Activated T-cell treated with anti-CD3 and anti-CD28 coated beads, Interleukin-2, amount 50 U/mL, for 4 hours (primary cell): ENCODE measurements at regions not wholly inside any gene's neighbourhood (a gene's known extent, or its start where the extent isn't known, plus 50 kb on each side); places are given as distances from the start of the nearest gene placed in this dataset.

Source experiments
- ATAC-seq, 2 donors: fragments of 200-7000 bp; cut with Tn5 transposase; one replicate each; pipeline ENCODE4 v1.10.0; 2021
- DNase-seq: peaks from one replicate; pipeline ENCODE4 v3.0.0-alpha.2; 2020
- H3K27me3 Mint-ChIP-seq: one replicate; pipeline ENCODE4 v1.8.0; 2021; ENCODE audit warnings: low read depth, mixed read lengths
- H3K36me3 Mint-ChIP-seq: one replicate; pipeline ENCODE4 v1.8.0; 2022; ENCODE audit warnings: mixed read lengths; ENCODE audit not compliant: insufficient read depth
- H3K4me1 Mint-ChIP-seq: one replicate; pipeline ENCODE4 v1.8.0; 2021; ENCODE audit warnings: low read depth, mixed read lengths
- H3K4me3 Mint-ChIP-seq: one replicate; pipeline ENCODE4 v1.8.0; 2021; ENCODE audit warnings: mild to moderate bottlenecking, moderate library complexity, mixed read lengths
- H3K9me3 Mint-ChIP-seq: one replicate; pipeline ENCODE4 v1.8.0; 2021; ENCODE audit warnings: mixed read lengths

DNA sequence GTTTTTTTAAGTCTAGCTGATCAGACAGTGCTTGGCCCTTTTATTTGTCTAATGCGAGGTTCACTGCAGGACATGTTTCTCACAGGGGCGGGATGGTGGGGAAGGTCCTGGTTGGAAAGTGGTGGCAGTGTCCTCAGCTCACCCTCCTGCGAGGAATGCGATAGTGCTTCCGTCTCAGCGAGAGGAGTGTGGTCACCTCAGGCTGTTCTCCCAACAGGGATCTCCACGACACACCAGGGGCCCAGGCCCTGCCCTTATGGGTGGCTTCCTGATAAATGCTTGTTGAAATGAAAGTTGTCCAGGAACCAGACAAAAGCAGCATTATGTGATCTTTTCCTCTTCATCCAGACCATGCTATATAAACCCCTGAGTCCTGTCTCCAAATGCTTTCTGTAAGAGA lies 70.1 kb downstream of the BOLA3 start:
- no peak overlapping the region for H3K4me3 Mint-ChIP-seq
- no peak for ATAC-seq
- H3K4me1 Mint-ChIP-seq = peaks cover 4% of the 10 kb centered on the region
- H3K36me3 Mint-ChIP-seq = peaks cover 35% of the 10 kb centered on the region
- no peaks in the 10 kb centered on the region for H3K9me3 Mint-ChIP-seq
- no peaks in the 10 kb centered on the region for H3K27me3 Mint-ChIP-seq
- no peak for DNase-seq

DNA sequence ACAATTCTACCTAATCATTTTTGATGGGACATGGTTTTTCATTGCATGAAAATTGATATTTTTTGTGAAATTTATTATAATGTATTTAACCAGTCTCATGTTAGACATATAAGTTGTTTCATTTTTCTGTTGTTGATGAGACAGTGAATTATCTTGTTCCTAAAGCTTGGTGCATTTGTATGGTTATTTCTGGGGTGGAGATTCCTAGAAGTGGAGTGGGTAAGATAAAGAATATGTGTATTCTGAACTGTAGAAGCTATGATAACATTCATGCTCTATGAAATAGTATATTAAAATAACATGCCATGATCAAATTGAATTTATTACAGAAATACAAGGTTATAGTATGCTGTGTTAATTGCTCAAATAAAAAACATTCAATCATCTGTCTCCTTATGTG lies 69.2 kb downstream of the BOLA3 start:
- no peak for DNase-seq
- Mint-ChIP-seq H3K27me3 (no peaks in the 10 kb centered on the region), H3K36me3 (peaks cover 35% of the 10 kb centered on the region), H3K4me3 (no peak overlapping the region), H3K4me1 (no peaks in the 10 kb centered on the region), H3K9me3 (no peaks in the 10 kb centered on the region)
- no peak for ATAC-seq

DNA sequence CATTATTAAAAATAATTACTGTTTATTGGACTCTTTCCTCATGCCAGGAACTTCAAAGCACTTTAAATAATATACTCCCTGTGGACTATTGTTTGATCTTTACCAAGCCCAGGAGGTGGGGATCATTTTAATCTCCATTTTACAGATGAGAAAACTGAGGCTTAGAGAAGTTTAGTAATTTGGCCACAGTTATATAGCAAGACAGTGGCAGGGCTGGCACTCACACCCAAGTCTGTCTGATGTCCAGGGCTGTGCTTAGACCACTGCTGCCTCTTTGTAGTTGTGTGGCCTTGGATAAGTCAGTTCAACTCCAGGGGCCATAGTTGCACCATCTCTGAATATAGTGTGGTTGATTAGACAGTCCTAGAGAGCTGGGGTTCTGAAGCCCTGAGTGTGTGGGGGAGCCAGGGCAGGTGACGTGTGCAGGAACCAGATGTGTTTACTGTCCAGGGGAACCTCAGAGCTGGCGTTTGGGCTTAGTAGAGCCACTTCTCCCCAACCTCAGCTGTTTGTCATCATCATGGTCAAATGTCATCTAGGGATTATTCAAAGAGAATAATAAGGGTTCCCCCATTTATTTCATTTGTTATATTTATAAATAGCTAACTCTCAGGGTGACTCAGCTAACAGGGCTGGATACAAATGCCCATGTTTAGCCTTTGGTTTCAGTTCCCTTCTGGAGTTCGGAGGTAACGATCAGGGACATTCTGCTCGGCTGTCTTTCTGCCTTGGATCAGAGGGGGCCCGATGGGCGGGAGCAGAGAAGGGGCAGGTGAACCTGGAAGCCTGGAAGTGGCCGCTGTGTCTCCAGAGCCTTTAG lies 68.0 kb downstream of the BOLA3 start:
- Mint-ChIP-seq H3K4me1 (no peaks in the 10 kb centered on the region), H3K36me3 (peaks cover 31% of the 10 kb centered on the region), H3K9me3 (no peaks in the 10 kb centered on the region), H3K27me3 (no peaks in the 10 kb centered on the region), H3K4me3 (no peak overlapping the region)
- ATAC-seq = no peak
- DNase-seq = no peak

DNA sequence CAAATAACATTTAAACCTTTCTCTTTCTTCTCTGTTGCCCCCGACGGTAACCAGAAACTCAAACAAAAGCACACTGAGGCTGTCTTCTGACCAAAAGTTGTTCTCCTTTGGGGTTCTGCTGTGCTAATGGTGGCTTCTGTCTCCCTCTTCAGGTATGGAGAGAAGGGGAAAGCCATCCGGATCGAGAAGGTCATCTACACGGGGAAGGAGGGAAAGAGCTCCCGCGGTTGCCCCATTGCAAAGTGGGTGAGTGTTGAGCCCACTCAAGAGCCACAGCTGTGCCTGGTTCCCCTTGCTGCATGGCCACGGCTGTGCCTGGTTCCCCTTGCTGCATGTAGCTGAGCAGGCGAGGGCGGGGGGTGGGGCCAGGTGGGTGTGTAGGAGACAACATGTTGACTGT lies 67.4 kb downstream of the BOLA3 start:
- Mint-ChIP-seq H3K9me3 (no peaks in the 10 kb centered on the region), H3K36me3 (peaks cover 33% of the 10 kb centered on the region), H3K4me1 (no peaks in the 10 kb centered on the region)

GRCh38 chr2:74081030-74081762 lies 66.5 kb downstream of the BOLA3 start:
- no peak overlapping the region for H3K4me3 Mint-ChIP-seq
- H3K27me3 Mint-ChIP-seq = no peaks in the 10 kb centered on the region
- ATAC-seq = no peak
- H3K9me3 Mint-ChIP-seq = no peaks in the 10 kb centered on the region
- no peak for DNase-seq
- H3K36me3 Mint-ChIP-seq = peaks cover 32% of the 10 kb centered on the region
- H3K4me1 Mint-ChIP-seq = no peaks in the 10 kb centered on the region

More for the DNA sequence above, 67.4 kb downstream of the BOLA3 start:
- DNase-seq (no peak), ATAC-seq (no peak)
- Mint-ChIP-seq H3K4me3 (no peak overlapping the region), H3K27me3 (no peaks in the 10 kb centered on the region)

DNA sequence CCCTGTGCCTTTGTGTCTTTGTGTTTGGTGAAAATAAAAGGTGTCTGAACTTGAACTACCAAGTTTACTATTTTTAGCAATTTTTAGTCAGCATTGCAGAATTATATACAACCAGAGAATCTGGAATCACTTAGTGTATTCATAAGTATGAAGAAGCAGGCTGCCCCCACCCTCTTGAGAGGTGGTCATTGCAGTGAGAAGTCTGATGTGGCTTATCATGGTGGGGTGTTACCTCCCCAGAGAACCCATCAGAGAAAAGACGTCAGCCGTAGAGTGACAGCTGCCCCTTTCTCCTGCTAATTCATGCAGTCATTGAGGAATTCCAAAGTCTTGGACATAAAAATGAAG lies 66.0 kb downstream of the BOLA3 start:
- H3K9me3 Mint-ChIP-seq = no peaks in the 10 kb centered on the region
- H3K4me3 Mint-ChIP-seq = no peak overlapping the region
- ATAC-seq (no peak), DNase-seq (no peak)
- H3K36me3 Mint-ChIP-seq = peaks cover 30% of the 10 kb centered on the region
- no peaks in the 10 kb centered on the region for H3K4me1 Mint-ChIP-seq
- no peaks in the 10 kb centered on the region for H3K27me3 Mint-ChIP-seq

DNA sequence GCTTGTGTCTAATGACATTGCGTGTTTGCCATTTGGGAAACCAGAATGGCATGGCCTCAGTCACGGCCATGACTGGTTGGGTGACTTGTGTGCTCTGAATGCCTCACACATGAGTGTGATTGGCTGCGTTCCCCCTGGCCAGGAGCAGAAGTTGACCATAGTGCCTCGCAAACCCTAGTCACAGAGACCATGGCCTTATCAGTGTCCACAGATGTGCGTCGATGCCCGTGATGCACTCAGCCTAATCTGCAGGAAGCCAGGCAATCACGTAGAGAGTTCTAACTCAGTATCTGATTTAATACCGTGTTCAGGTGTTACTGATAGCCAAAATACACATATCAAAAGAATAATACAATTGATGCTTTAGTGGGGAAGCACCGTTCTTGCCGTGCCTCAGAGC lies 64.0 kb downstream of the BOLA3 start:
- Mint-ChIP-seq H3K27me3 (no peaks in the 10 kb centered on the region), H3K9me3 (no peaks in the 10 kb centered on the region), H3K4me1 (no peaks in the 10 kb centered on the region), H3K36me3 (peaks cover 39% of the 10 kb centered on the region), H3K4me3 (no peak overlapping the region)
- no peak for DNase-seq
- ATAC-seq = no peak
